ENCODE measurements at regions not wholly inside any gene's neighbourhood (a gene's known extent, or its start where the extent isn't known, plus 50 kb on each side); places are given as distances from the start of the nearest gene placed in this dataset.

DNA sequence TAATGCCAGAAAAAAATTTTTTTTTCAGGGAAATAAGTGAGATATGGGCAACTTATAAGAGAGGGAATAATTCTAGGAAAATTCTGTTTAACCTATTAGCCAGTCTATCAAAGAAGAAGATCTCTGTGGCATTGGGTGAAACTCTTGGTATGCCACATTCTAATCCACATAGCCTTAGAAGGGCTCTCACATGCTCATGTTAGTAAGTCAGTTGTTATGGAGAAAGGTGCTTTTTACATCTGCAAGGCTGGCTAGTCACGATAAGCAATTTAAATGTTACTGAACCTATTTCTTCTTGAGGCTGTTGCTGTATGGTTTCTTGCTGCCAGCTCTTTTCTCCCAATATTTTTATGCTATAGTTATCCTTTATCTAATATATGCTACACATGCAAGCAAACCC is 89.9 kb upstream of the MAGI1 start:
- no peaks in the 10 kb centered on the region for H4K20me1 ChIP-seq (ENCODE audit: insufficient read depth)
- H3K4me1 ChIP-seq (ENCODE audit: insufficient read depth): peaks cover 13% of the 10 kb centered on the region
- H3K27ac ChIP-seq: no peak overlapping the region
- no peaks in the 10 kb centered on the region for H3K27me3 ChIP-seq (replicated peaks; ENCODE audit: insufficient read depth)
- TF ChIP-seq EZH2phosphoT487 (IDR thresholded peaks at IDR 0.05; ENCODE audit: insufficient read depth, low read depth): no peak
- TF ChIP-seq EZH2 (IDR thresholded peaks at IDR 0.05; ENCODE audit: insufficient read depth, poor library complexity, severe bottlenecking): no peak
- H3K9ac ChIP-seq: no peak overlapping the region
- peaks cover 11% of the 10 kb centered on the region for H3F3A ChIP-seq (ENCODE audit: insufficient read depth)
- H3K36me3 ChIP-seq (ENCODE audit: low read depth): no peaks in the 10 kb centered on the region
- WGBS, 2 experiments (ENCODE audit: low coverage in 1 of 2, low lambda C conversion rate in 2 of 2, missing lambda C conversion rate in 2 of 2): 95 to 96% methylated on average over 1 of the region's 1 CpG
- no peaks in the 10 kb centered on the region for H3K79me2 ChIP-seq (ENCODE audit: insufficient read depth)
- no peak overlapping the region for H3K4me3 ChIP-seq
- in situ Hi-C loops (cut with MboI): no loop called here
- H3K4me2 ChIP-seq (ENCODE audit: unreplicated experiment): no peak overlapping the region
- no peak overlapping the region for H2AFZ ChIP-seq
- H3K9me2 ChIP-seq (ENCODE audit: insufficient read depth): no peaks in the 10 kb centered on the region
- DNase-seq: no peak
- H3K9me3 ChIP-seq (ENCODE audit: low read depth): no peaks in the 10 kb centered on the region

DNA sequence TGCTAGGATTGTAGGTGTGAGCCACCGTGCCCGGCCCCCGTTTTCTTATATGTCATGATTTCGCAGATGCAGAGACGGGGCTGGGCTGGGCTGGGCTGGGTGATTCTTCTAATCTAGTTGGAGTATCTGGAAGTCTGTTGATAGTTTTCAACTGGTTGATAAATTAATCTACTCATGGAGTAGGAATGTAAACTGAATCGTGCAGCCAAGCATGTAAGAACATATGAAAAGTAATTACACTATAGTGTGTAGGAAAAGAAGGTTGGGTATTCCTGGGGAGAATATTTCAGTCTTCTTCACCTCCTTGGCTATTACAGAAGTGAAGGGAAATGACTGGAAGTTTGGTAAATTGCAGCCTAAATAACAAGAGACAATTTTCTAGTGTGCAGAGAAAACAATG is 82.6 kb upstream of the MAGI1 start:
- no peak overlapping the region for H3K4me2 ChIP-seq (ENCODE audit: unreplicated experiment)
- no peaks in the 10 kb centered on the region for H3K9me2 ChIP-seq (ENCODE audit: insufficient read depth)
- peaks cover 16% of the 10 kb centered on the region for H3F3A ChIP-seq (ENCODE audit: insufficient read depth)
- H3K4me1 ChIP-seq (ENCODE audit: insufficient read depth): peaks cover 15% of the 10 kb centered on the region
- TF ChIP-seq EZH2phosphoT487 (IDR thresholded peaks at IDR 0.05; ENCODE audit: insufficient read depth, low read depth): no peak
- TF ChIP-seq EZH2 (IDR thresholded peaks at IDR 0.05; ENCODE audit: insufficient read depth, poor library complexity, severe bottlenecking): no peak
- WGBS, 2 experiments (ENCODE audit: low coverage in 1 of 2, low lambda C conversion rate in 2 of 2, missing lambda C conversion rate in 2 of 2): 70 to 73% methylated on average over 6 of the region's 6 CpGs
- no peaks in the 10 kb centered on the region for H3K79me2 ChIP-seq (ENCODE audit: insufficient read depth)
- no peaks in the 10 kb centered on the region for H3K9me3 ChIP-seq (ENCODE audit: low read depth)
- no peaks in the 10 kb centered on the region for H3K36me3 ChIP-seq (ENCODE audit: low read depth)
- DNase-seq: peak; percentile 46
- H2AFZ ChIP-seq: no peak overlapping the region
- no peak overlapping the region for H3K4me3 ChIP-seq
- H3K27me3 ChIP-seq (replicated peaks; ENCODE audit: insufficient read depth): no peaks in the 10 kb centered on the region
- H3K9ac ChIP-seq: no peak overlapping the region
- in situ Hi-C loops (cut with MboI): no loop called here
- H4K20me1 ChIP-seq (ENCODE audit: insufficient read depth): no peaks in the 10 kb centered on the region
- no peak overlapping the region for H3K27ac ChIP-seq

DNA sequence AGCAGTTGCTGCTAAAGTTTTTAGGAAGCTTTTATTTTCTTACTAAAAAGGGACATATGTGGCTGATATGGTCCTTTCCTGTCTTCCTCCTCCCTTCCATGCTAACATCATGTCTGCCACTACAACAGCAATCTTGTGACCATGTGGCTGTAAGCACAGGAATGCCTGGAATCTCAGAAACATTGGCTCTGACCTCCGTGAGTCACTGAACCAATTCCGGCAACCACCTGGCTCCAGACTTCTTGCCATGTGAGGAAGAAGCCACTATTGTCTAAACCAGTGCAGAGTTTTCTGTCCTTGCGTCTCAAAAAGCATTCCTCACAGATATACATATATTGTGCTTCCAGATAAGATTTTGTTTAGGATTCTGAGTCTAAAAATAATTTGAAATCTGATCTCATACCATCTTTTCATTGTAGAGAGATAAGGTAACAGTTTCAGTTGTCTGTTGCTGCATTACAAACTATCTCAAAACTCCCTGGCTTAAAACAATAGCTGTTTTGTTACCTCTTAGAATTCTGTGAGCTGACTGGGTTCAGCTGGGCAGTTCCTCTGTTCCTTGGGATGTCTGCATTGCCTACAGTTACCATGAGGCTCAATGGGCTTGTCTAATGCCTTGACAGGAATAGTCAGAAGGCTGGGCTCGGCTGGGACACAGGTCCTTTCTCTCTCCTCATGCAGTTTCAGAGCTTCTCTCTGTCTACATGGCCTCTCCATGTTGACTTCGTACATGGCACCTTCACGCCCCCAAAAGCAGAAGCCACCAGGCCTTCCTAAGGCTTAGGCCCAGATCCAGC is 77.3 kb upstream of the MAGI1 start:
- Histone ChIP-seq H3K4me1 (ENCODE audit: insufficient read depth) (peaks cover 31% of the 10 kb centered on the region), H3K79me2 (ENCODE audit: insufficient read depth) (no peaks in the 10 kb centered on the region), H3K27me3 (replicated peaks; ENCODE audit: insufficient read depth) (no peaks in the 10 kb centered on the region), H3F3A (ENCODE audit: insufficient read depth) (peaks cover 25% of the 10 kb centered on the region), H3K4me3 (peak overlapping the region; percentile 18; the same call in 1 of the 2 replicates), H2AFZ (peak overlapping the region; percentile 53), H3K27ac (peak overlapping the region; percentile 83), H3K9me3 (ENCODE audit: low read depth) (no peaks in the 10 kb centered on the region), H3K9me2 (ENCODE audit: insufficient read depth) (no peaks in the 10 kb centered on the region), H3K9ac (peak overlapping the region; percentile 58), H3K36me3 (ENCODE audit: low read depth) (no peaks in the 10 kb centered on the region), H3K4me2 (ENCODE audit: unreplicated experiment) (peak overlapping the region; percentile 27), H4K20me1 (ENCODE audit: insufficient read depth) (no peaks in the 10 kb centered on the region)
- peak; percentile 96 for DNase-seq
- TF ChIP-seq EZH2phosphoT487 (IDR thresholded peaks at IDR 0.05; ENCODE audit: insufficient read depth, low read depth) (no peak), EZH2 (IDR thresholded peaks at IDR 0.05; ENCODE audit: insufficient read depth, poor library complexity, severe bottlenecking) (no peak)
- in situ Hi-C loops (cut with MboI): no loop called here
- 32 to 36% methylated on average over 6 of the region's 6 CpGs for WGBS, 2 experiments (ENCODE audit: low coverage in 1 of 2, low lambda C conversion rate in 2 of 2, missing lambda C conversion rate in 2 of 2)

DNA sequence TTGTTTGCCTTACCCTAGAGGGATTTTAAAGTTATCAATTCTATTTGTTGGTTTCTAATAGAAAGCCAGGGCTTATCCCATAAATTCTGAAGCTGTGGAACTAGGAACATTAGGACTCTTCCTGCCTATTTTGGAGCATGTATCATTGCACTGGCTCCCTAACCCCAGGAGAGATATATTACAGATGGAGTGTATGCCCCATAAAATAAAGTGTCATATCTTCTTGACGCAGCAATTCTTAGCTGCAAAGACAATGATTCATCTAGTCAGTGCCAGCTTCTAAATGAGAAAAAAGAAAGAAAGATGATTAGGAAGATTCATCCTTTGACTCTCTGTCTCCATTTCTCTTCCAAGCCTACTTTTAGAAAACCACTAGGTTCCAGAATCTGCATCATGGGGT is 74.8 kb upstream of the MAGI1 start:
- TF ChIP-seq EZH2phosphoT487 (IDR thresholded peaks at IDR 0.05; ENCODE audit: insufficient read depth, low read depth) (no peak), EZH2 (IDR thresholded peaks at IDR 0.05; ENCODE audit: insufficient read depth, poor library complexity, severe bottlenecking) (no peak)
- WGBS, 2 experiments (ENCODE audit: low coverage in 1 of 2, low lambda C conversion rate in 2 of 2, missing lambda C conversion rate in 2 of 2): 58 to 73% methylated on average over 1 of the region's 1 CpG
- H3K4me3 ChIP-seq: no peak overlapping the region
- H3K9me2 ChIP-seq (ENCODE audit: insufficient read depth): no peaks in the 10 kb centered on the region
- peak; percentile 46 for DNase-seq
- no peak overlapping the region for H3K27ac ChIP-seq
- no peaks in the 10 kb centered on the region for H3K79me2 ChIP-seq (ENCODE audit: insufficient read depth)
- no peaks in the 10 kb centered on the region for H3K9me3 ChIP-seq (ENCODE audit: low read depth)
- no peaks in the 10 kb centered on the region for H3K27me3 ChIP-seq (replicated peaks; ENCODE audit: insufficient read depth)
- H3K4me2 ChIP-seq (ENCODE audit: unreplicated experiment): no peak overlapping the region
- H2AFZ ChIP-seq: 0 out of 2 replicates have a peak overlapping the region, but pooled peaks have one; percentile 42
- in situ Hi-C loops (cut with MboI): no loop called here
- H3F3A ChIP-seq (ENCODE audit: insufficient read depth): peaks cover 25% of the 10 kb centered on the region
- H3K36me3 ChIP-seq (ENCODE audit: low read depth): no peaks in the 10 kb centered on the region
- H4K20me1 ChIP-seq (ENCODE audit: insufficient read depth): no peaks in the 10 kb centered on the region
- no peak overlapping the region for H3K9ac ChIP-seq
- peaks cover 31% of the 10 kb centered on the region for H3K4me1 ChIP-seq (ENCODE audit: insufficient read depth)

Data from GM23248 (cell line).